Stomach (tissue), 8 donors: ENCODE measurements at regions not wholly inside any gene's neighbourhood (a gene's known extent, or its start where the extent isn't known, plus 50 kb on each side); places are given as distances from the start of the nearest gene placed in this dataset.

Experiments
- DNase-seq, 2 donors: peaks; one replicate each; pipeline versions ENCODE4 v3.0.0 to v3.0.0-alpha.2; 2013 to 2019
- H3K27ac ChIP-seq, 5 donors: fragments of 200-600 bp in 4 of 5; sonication (generic) in 4 of 5; one replicate each; pipeline ENCODE4 v1.5.1; 2013 to 2019; ENCODE audit warnings: mild to moderate bottlenecking in 1 of 5, moderate library complexity in 1 of 5
- H3K27me3 ChIP-seq, 3 donors: fragments of 200-600 bp; sonication (generic); one replicate each; pipeline ENCODE4 v1.5.1; 2017 to 2019; ENCODE audit warnings: mixed run types in 1 of 3
- H3K36me3 ChIP-seq, 4 donors: fragments of 200-600 bp; sonication (generic); 1 replicate in 3 of 4; 2 replicates in 1 of 4; pipeline ENCODE4 v1.5.1; 2016 to 2019
- H3K4me1 ChIP-seq, 4 donors: fragments of 200-600 bp; sonication (generic); one replicate each; pipeline ENCODE4 v1.5.1; 2016 to 2019
- H3K4me3 ChIP-seq, 4 donors: fragments of 200-600 bp; sonication (generic) in 3 of 4; one replicate each; pipeline ENCODE4 v1.5.1; 2016 to 2019; ENCODE audit warnings: mild to moderate bottlenecking in 1 of 4
- H3K9me3 ChIP-seq, 4 donors: fragments of 200-600 bp; sonication (generic); one replicate each; pipeline ENCODE4 v1.5.1; 2016 to 2019
- EP300 ChIP-seq: sonication (generic); formaldehyde crosslinking; IDR thresholded peaks from one replicate; pipeline ENCODE4 v1.6.1; 2017; ENCODE audit warnings: antibody characterized with exemption
- POLR2A ChIP-seq, 4 donors: fragments of 450-650 bp; IDR thresholded peaks; one replicate each; pipeline ENCODE4 v1.6.1; 2016; ENCODE audit warnings: antibody characterized with exemption in 4 of 4, control low read depth in 2 of 4, mild to moderate bottlenecking in 1 of 4, moderate library complexity in 1 of 4
- POLR2AphosphoS5 ChIP-seq, 3 donors: sonication (generic); formaldehyde crosslinking; IDR thresholded peaks; one replicate each; pipeline ENCODE4 v1.6.1; 2016; ENCODE audit warnings: antibody characterized with exemption in 3 of 3
- WGBS, 5 donors: extraction: QIAGEN DNeasy Blood & Tissue Kit in 3 of 5; methylation state at CpG; one replicate each; pipeline versions ENCODE4 v1.1.5 to v1.1.7; 2013 to 2018; 5-methylcytosine and 5-hydroxymethylcytosine counted together
- intact Hi-C: fragments of 100-400 bp; cut with DNase I; formaldehyde crosslinking; loops from one replicate; pipeline ENCODE4 v1.15.1; 2023; ENCODE audit warnings: low total_unique reads
- TF ChIP-seq, protein P1 (sequence below), 7 experiments: fragments of 450-650 bp in 4 of 7; fragments of 200-600 bp in 3 of 7; sonication (generic) in 3 of 7; IDR thresholded peaks; one replicate each; pipeline ENCODE4 v1.5.1; 2016 to 2019; ENCODE audit warnings: antibody characterized with exemption in 7 of 7, control low read depth in 2 of 7, mild to moderate bottlenecking in 1 of 7
- donor health status: healthy with polysubstance abuse.
- donor health status: Bipolar disorder and iron deficiency.
- donor health status: healthy.

- 40 to 72% (median 61%) methylated on average over 1 of the region's 1 CpG for WGBS, 5 donors
Measured at GRCh38 chr12:85448031-85448430, 168.0 kb downstream of the ALX1 start.

GRCh38 chr12:85448548-85449139, 168.6 kb downstream of the ALX1 start:
- Histone ChIP-seq H3K4me3 (no peak overlapping the region), H3K36me3 (no peaks in the 10 kb centered on the region), H3K9me3 (no peaks in the 10 kb centered on the region), H3K4me1 (no peaks in the 10 kb centered on the region), H3K27me3 (peaks cover 0 to 26% (median 7%) of the 10 kb centered on the region in 3 donors), H3K27ac (no peak overlapping the region)
- peak in 1 of 2 donors; percentile 23 for DNase-seq
- intact Hi-C loops: no loop called here
- 38 to 46% (median 40%) methylated on average over 4 of the region's 4 CpGs for WGBS, 5 donors
- TF ChIP-seq POLR2AphosphoS5 (IDR thresholded peaks at IDR 0.05): no peak
- TF ChIP-seq EP300: no peak
- TF ChIP-seq, protein P1, sequence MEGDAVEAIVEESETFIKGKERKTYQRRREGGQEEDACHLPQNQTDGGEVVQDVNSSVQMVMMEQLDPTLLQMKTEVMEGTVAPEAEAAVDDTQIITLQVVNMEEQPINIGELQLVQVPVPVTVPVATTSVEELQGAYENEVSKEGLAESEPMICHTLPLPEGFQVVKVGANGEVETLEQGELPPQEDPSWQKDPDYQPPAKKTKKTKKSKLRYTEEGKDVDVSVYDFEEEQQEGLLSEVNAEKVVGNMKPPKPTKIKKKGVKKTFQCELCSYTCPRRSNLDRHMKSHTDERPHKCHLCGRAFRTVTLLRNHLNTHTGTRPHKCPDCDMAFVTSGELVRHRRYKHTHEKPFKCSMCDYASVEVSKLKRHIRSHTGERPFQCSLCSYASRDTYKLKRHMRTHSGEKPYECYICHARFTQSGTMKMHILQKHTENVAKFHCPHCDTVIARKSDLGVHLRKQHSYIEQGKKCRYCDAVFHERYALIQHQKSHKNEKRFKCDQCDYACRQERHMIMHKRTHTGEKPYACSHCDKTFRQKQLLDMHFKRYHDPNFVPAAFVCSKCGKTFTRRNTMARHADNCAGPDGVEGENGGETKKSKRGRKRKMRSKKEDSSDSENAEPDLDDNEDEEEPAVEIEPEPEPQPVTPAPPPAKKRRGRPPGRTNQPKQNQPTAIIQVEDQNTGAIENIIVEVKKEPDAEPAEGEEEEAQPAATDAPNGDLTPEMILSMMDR (IDR thresholded peaks at IDR 0.05): peak in 4 of 7 experiments; percentile 17 to 41 (median 33)
- TF ChIP-seq POLR2A (IDR thresholded peaks at IDR 0.05): no peak

More at GRCh38 chr12:85448031-85448430, 168.0 kb downstream of the ALX1 start:
- intact Hi-C loops: no loop called here
- Histone ChIP-seq H3K36me3 (no peaks in the 10 kb centered on the region), H3K9me3 (no peaks in the 10 kb centered on the region), H3K27ac (no peak overlapping the region), H3K4me3 (no peak overlapping the region), H3K4me1 (no peaks in the 10 kb centered on the region), H3K27me3 (peaks cover 0 to 32% (median 7%) of the 10 kb centered on the region in 3 donors)
- no peak for DNase-seq
- TF ChIP-seq, protein P1 (IDR thresholded peaks at IDR 0.05): no peak
- TF ChIP-seq POLR2A (IDR thresholded peaks at IDR 0.05): no peak
- no peak for TF ChIP-seq EP300
- no peak for TF ChIP-seq POLR2AphosphoS5 (IDR thresholded peaks at IDR 0.05)

- no peak overlapping the region for H3K27ac ChIP-seq
- no peak for DNase-seq
- intact Hi-C loops: no loop called here
- H3K27me3 ChIP-seq: no peaks in the 10 kb centered on the region
- TF ChIP-seq POLR2A (IDR thresholded peaks at IDR 0.05) (no peak), EP300 (no peak), POLR2AphosphoS5 (IDR thresholded peaks at IDR 0.05) (no peak)
- TF ChIP-seq, protein P1 (IDR thresholded peaks at IDR 0.05): no peak
- no peaks in the 10 kb centered on the region for H3K4me1 ChIP-seq
- WGBS, 5 donors: 82 to 96% (median 87%) methylated on average over 1 of the region's 1 CpG
- H3K36me3 ChIP-seq: no peaks in the 10 kb centered on the region
- no peak overlapping the region for H3K4me3 ChIP-seq
- H3K9me3 ChIP-seq: no peaks in the 10 kb centered on the region
Measured at GRCh38 chr12:85457016-85457415, 177.0 kb downstream of the ALX1 start.

DNA sequence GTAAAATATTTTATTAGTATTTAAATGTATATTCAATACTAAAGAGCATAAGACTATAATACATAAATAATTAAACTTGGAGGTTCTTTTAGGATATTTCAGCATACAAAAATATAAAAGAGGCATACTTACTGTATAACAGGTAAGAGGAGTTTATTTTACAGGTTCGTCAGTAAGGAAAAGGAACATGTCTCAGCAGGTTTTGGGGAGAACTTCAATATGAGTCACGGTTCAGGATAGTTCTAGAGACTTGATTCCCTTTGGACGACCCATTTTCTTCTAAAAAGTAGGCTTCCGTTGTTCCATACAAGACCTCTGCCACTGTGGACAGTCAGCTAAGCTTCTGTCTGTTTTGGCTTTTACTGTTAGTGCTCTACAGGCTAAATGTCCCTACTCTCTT, 181.1 kb downstream of the ALX1 start:
- H3K4me3 ChIP-seq: no peak overlapping the region
- no peaks in the 10 kb centered on the region for H3K27me3 ChIP-seq
- no peak for TF ChIP-seq EP300
- TF ChIP-seq, protein P1 (IDR thresholded peaks at IDR 0.05): no peak
- H3K36me3 ChIP-seq: no peaks in the 10 kb centered on the region
- no peak overlapping the region for H3K27ac ChIP-seq
- WGBS, 5 donors: 87 to 94% (median 91%) methylated on average over 4 of the region's 4 CpGs
- no peaks in the 10 kb centered on the region for H3K9me3 ChIP-seq
- H3K4me1 ChIP-seq: no peaks in the 10 kb centered on the region
- no peak for DNase-seq
- intact Hi-C loops: no loop called here
